CD4-positive, alpha-beta T cell treated with Interleukin-6 for 4 hours (primary cell): ENCODE measurements at regions not wholly inside any gene's neighbourhood (a gene's known extent, or its start where the extent isn't known, plus 50 kb on each side); places are given as distances from the start of the nearest gene placed in this dataset.

Experiments used
- DNase-seq: peaks from one replicate; pipeline ENCODE4 v3.0.0-alpha.2; 2020; ENCODE audit warnings: mixed read lengths

DNA sequence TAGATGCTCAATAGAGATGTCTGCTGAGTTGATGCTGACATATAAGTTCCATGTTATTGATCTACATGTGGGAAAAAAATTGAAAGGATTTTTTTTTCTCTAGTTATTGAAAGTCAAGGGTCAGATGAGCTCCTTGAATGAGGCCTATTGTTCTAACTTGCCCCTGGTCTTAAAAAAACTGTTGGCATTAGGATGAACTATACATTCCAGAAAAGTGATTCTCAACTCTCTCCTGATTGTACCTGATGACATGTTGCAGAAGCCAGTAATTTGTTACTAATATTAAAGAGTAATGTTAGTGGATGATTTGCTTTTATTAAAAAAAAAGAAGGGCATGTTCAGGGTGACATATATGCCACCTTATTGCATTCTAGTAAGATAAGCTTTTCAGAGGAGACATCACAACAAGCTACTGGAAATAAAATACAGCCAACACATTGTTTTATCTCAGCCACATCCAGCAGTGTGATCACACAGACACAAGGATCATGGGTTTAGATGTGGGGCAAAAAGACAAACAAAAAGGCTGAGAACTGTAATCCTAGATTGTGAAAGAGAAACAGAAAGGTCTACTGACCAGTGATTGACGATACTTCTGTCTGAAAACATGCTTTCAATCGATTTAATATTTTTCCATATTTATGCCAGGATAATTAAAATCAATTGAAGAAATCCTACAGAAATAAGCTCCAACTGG lies 1314.1 kb upstream of the C9orf72 start:
- DNase-seq, result no peak

DNA sequence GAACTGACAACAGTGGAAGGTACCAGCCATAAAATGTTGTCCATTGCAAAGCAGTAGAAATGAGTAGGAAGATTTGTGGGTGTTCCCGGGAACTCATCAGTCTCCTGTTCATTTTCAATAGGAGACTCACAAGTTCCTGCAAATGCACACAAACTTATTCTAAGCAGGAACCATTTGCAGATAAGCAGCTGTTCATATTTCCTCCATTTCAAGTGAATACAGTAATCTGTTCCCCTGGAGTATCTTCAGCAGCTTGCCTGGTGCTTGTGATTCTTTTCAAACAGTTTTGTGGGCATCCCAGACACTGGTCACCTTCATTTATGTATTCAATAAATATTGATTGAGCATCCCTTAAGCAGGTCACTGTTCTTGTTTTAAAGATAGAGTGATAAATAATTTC lies 1315.5 kb upstream of the C9orf72 start:
- DNase-seq, result no peak

DNA sequence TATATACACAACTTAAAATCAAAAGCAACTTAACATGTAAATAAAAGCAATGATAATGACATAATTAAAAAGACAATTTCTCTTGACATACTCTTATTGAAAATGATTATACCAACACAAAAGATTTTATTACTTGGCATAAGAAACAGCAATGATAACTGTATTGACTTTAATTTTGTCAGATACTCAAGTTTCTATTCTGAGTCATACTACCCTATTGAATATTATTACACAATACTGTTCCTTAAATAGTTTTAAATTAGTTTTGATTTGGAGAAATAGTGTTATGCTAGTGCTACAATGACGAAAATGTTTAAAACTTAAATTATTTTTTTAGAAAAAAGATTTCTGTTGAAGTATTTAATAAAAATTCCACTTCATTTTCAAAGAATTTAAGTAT lies 1319.3 kb upstream of the C9orf72 start:
- no peak for DNase-seq

DNA sequence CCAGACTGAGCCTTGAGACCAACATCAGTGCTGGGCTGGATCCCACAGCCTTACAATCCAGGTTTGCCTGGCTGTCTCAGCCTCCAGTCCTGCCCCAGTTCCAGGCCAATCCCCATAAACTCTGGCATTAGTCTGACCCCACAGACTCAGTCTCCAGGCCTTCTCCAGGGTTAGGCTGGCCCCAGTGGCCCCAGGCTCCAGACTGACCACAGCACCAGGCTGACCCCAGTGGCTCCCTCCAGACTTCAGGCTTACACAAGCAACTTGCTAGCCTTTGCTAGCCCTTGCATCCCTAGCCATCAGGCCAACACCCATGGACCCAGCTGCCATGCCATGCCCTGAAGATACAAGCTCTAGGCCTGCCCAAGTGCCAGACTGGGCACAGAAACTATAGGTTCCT lies 1326.0 kb upstream of the C9orf72 start:
- DNase-seq, result no peak

DNA sequence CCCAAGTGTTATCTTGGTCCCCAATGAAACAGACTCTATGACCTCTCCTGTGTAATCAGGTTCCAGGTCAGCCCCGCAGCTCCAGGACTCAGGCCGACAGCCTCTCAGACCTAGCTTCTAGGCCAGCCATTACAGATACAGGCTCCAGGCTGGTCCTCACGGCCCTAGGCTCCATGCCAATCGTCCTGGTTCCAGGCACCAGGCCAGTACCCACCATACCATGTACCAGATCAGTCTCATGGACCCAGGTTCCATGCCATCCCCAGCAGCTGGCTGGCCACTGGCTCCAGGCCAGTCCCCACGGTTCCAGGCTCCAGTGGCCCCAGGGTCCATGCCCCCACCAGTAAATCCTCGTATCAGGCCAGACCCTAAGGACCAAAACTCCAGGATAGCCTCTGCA lies 1326.6 kb upstream of the C9orf72 start:
- DNase-seq, result no peak

DNA sequence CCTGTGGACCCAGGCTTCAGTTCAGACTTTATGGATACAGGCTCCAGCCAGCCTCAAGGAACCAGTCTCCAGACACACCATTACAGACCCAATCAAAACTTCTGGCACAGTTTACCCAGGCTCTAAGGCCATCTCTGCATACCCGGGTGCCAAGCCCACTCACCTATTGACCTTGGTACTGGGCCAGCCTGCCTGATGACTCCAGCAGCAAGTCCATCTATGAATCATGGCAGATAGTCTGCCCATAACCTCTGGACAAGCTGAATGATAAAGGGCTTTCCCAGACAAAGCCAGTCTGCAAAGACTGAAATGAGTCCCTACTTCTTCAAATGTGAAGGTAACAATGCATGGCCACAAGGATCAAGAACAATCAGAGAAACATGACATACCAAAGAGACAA lies 1327.1 kb upstream of the C9orf72 start:
- no peak for DNase-seq

DNA sequence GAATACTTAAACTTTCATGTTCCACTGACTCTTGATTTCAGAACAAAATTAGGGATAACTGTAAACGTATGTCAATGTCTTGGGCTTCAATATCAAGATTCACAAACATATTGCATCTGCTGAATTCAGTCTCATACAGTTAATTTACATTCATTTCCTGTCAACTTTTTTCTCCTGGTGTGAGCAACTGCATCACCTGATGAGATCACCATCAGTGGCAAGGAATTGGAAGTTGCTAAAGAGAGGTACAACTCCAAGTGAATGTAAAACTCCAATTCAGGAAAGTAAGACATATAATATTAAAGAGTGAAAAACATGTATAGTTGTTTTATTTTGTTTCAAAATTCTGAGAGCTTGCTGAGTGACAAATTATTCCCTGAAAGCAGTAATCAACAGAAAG lies 1336.2 kb upstream of the C9orf72 start:
- no peak for DNase-seq

DNA sequence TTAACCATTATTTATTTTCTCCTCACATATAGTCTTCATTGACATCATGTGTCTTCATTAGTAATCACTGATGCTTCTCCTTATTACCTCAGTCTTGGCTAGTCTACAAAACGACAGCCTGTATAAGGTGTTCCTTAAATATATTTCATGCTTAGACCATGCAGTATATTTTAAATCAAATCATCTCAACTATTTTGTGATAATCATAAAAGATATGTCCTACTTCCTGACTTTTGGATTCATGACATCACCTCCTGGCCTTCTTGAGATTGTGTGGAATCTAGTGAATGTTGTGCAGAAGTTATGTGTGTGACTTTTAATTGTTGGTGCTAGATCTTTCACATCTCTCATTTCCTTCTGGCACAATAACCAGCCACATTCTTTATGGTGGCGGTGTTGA lies 1339.3 kb upstream of the C9orf72 start:
- no peak for DNase-seq

DNA sequence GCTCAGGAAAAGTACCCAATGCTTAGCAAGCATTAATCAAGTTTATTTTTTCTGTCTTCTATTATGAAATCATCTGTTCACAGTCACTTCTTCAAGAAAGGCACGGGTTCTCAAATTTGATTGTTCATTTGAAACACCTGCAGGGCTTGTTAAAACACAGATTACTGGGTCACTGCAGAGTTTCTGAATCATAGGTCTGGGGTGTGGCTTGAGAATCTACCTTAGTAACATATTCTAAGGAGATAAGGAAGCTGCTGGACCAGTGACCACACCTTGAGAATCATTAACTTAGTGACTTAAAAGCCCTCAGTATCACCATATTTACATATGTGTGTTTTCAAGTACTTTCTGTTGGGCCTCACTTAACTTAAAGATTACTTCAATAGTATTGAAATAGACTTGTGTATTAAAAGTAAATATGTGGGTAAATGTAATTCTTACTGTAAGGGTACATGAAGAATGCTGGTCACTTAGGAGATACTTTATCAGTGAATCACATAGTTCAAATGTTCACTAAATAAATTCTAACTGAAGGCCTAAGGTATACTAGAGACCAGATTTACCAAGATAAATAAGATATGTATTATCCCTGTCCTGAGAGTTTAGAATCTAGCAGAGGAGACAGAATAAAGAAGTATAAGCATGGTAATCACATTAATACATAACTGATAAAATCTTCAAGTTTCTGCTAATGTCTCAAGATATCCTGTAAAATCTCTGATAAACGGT lies 1342.1 kb upstream of the C9orf72 start:
- no peak for DNase-seq

DNA sequence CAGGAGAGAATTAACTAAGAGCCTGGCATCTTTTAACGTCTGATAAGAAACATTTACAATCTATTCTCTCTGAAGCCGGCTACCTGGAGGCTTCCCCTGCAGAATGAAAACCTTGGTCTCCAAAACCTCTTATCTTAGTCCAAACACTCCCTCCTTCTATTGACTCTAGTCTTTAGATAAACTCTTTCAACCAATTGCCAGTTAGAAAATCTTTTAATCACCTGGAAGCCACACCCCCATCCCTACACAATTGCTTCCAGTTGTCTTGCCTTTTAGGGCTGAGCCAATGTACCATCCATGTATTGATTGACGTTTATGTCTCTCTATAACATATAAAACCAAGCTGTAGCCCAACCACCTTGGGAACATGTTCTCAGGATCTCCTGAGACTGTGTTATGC lies 1343.1 kb upstream of the C9orf72 start:
- no peak for DNase-seq

DNA sequence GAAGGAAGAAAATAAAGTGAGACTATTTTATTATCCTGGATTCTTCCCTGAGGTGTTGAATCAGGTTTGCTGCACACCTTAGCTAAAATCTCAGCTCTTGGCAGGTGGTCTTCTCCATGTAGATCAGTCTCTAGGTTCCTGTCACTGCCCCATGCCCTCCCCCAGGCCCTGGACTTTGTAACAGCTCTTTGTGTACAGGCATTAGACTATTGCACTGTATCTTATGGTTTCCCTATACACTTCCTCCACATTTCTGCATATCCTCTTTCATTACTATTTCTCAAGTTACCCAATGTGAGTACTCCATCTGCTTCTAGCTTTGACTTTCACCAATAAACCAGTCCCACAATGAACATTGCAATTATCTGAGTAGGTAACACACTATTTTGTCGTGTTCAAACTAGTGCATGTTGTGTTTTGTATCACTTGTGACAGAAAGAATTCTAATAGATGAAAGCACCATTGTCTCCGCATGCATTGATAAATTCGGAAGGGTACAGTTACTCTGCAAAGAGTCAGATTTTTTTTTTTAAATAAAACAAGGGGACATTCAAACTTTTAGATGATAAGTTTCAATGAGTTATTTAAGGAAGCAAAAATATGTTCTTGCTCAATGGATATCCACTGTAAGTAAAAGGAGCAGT lies 1348.7 kb upstream of the C9orf72 start:
- DNase-seq, result no peak

DNA sequence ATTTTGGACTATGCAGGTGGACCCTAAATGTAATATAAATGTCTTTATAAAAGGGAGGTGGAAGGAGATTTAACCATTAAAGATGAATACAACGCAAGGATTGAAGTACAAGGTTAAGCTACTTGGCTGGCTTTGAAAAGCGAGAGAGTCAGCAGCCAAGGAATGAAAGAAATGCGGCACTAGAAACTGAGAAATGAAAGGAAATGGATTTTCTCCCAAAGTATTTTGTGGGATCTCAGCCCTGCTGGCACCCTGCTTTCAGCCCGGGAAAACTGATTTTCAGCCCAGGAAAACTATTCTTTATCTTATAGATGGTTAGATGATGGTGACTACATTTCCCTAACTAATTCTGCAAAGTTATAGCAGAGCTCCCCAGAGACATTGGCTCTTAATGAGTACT lies 1349.6 kb upstream of the C9orf72 start:
- no peak for DNase-seq

DNA sequence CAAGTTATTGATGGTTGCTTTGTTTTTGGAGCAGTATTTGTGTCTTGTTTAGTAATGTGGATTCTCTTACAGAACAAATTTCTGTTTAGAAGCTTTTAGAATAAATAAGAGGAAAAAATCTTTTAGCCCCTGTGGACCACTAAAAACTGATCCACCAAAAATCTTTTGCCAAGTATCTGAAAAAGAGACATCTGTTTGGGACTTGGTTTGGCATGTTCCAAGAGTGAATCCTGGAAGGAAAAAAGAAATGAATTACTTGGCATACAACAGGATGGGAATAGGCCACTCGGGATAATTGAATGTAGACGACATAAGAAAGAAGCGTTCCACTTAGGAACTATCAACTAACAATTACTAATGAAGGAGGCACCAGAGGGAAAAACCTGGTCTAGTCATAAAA lies 1350.1 kb upstream of the C9orf72 start:
- DNase-seq, result no peak

DNA sequence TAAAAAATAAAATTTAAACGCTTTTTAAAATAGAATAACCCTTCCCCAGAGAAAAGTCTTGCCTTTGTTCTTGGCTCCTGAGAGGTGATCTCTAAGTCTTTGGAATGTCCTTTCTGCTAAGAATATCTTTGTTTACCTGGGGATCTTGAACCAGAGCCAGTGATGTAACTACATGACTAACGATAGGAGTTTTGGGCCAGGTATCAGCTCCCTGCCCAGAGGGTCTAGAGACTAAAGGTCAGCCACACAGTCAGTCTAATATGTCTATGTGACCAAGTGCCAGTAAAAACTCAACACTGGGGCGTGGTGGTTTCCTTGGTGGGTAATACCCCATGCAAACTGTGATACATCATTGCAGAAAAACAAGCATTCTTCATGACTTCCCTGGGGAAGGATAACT lies 1351.9 kb upstream of the C9orf72 start:
- no peak for DNase-seq

DNA sequence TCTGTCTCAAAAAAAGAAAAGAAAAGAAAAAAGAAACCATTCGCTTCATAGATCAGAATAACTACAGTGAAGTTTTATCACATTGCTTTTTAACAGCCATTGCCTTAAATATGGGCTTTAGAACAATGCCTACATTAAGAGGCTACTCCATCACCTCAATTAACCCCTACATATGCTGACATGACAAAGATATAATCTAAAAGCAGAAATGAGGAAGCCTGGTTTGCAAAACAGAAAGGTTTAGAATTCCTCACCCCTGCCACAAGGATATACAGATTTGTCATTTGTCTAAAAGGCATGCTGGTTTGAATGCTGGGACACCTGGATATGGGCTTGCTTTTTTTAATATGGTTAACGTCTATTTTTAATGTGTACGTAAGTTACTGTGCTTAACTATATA lies 1353.0 kb upstream of the C9orf72 start:
- DNase-seq, result no peak

DNA sequence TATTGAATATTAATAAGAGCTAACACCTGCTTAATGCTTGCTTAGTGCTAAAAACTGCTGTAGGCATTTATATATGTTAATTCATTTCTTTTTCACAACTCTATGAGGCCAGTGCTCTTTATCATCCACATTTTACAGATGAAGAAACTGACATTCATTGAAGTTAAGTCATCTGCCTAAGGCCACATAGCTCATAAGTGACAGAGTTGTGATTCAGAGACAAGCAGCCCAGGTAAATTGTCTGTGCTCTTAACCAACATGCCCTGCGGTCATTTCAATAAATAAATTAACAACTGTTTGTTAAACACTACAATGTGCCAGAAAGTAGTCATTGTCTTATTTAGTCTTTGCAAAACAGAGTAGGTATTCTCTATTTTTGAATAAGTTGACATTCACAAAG lies 1354.4 kb upstream of the C9orf72 start:
- no peak for DNase-seq

DNA sequence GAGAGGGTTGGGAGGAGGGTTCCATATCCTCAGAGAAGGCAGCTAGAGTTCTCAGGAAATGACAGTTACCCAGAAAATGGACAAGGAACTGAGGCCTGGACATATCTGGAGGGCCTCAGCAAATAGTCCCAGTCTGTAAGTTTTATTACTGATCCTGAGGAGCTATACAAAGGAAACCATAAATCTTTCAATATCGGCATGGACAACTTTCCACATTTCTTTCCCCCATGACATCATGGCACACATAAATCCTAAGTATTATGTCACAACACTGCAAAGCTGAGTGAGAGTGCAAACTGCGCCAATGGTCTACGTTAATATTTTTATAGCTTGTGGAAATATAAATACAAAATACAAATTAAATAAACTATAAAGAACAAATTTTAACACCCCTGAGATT lies 1356.2 kb upstream of the C9orf72 start:
- no peak for DNase-seq

DNA sequence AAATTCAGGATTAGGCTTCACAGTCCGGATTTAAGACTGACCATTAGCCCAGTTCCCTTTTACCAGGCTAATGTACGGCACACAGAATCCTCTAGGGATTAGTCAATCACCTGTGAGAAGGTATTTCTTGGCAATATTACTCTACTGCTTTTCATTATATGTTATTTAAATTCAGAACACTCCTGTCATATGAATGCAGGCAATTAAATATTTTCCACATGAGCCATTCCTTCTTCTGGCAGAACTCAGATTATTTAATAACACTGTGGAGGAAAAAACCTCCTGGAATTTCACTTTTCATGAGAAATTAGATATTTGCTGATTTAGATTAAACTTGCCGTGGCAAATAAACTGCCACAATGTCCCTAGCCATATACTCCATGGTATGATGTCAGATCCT lies 1357.5 kb upstream of the C9orf72 start:
- no peak for DNase-seq

DNA sequence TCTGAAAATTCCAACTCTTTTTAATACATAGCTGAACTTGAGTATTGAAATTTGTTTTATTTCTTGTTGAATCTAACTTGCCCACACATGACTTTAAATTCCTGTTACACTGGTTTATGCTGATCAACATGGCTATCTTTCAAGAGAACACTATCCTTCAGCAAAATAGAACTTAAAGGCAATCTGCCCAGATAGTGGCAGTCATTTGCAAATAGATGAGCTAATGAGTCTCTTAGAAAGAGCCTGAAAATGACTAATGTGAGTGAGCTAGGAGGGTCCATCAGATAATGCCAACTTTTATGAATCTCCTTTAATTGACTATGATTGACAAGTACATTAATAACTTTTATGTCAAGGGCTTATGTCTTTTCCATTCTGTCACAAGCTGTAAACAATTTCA lies 1360.8 kb upstream of the C9orf72 start:
- DNase-seq, result no peak

DNA sequence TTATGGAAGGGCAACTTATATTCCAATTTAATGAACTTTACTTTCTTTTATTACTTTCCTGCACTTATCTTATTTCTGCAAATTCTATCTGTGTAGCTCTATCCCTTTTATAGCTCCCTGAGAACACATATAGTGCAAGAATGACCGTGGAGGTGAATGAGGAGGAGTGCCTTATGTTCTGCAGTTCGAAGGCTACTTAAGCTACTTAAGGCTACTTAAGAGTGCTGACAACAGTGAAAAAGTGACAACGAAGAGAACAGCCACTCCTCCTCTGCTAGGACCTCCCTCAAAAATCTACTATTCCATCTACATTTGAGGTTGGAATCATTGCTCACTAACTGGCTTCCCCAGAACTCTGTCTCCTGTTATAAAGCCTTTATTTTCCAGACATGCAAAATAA lies 1365.7 kb upstream of the C9orf72 start:
- DNase-seq, result no peak

DNA sequence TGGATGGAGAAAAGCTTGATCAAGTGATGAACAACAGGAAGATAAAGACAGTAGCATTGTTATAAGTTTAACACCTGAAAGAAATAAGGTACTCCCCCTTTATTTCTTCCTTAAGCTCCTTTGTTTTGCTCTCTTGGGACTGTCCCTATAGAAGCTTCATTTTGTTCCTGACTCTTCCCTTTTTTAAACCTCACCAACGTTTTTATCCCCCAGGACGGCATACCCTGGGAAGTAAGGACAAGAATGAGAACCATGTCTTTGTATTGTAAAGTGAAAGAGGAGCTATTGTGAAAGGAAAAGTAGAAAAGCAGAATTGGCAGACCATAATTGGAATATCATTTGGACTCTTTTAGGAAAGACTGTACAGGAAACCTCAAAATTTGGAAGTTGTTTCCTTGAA lies 1368.6 kb upstream of the C9orf72 start:
- DNase-seq, result no peak

DNA sequence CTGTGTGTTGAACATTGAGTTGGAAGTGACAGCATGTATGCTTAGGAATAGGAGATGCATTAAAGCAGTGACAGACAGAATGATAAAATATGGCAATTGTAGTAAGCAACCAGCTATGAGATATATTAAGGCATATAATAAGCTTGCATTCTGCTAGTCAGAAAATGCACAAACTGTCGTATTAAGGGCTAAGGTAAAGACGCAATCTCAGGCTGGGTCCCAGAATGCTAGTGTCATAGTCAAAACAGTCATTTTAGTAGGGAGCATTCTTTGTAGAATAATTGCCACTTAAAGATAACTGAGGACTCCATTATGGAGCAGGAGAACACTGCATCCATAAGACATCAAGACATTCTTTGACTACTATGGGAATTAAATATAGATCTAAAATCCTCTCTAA lies 1369.7 kb upstream of the C9orf72 start:
- no peak for DNase-seq

DNA sequence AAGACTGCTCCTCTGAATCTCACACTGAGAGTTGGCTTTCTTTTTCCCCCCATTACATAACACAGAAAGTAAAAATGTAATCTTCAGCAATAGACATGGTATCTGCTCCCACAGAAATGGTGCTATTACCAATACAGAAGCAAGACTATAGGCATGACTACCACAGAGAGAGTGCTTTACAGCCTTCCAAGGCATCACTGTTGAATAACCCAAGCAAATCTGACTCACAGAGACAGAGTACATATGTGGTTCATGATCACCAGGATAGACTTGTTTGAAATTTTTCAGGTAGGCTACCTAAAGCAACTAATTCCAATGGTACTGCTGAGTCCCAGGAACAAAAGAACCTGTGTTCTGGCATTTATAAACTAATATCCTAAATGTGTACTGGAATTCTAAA lies 1373.4 kb upstream of the C9orf72 start:
- DNase-seq, result no peak

DNA sequence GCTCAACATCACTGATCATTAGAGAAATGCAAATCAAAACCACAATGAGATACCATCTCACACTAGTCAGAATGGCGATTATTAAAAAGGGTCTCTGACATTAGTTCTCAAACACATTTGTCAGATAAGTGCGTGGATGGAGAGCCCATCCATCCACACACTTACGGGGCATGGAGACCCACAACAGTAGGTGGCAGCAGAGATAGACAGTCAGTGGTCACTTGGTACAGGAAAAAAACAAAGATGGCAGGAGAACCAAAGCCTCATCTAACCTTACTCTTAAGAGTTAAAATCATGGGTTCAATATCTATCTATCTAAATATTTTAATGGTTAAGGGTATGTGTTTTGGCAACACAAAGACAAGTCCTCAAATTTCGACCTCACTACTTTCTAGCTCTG lies 1378.7 kb upstream of the C9orf72 start:
- DNase-seq, result no peak
